ENCODE measurements at regions not wholly inside any gene's neighbourhood (a gene's known extent, or its start where the extent isn't known, plus 50 kb on each side); places are given as distances from the start of the nearest gene placed in this dataset.
"Not testable (repeated sequence)": the region's sequence is repeated elsewhere in the genome, so short reads cannot be mapped to it uniquely, and the experiment has no call there.

DNA sequence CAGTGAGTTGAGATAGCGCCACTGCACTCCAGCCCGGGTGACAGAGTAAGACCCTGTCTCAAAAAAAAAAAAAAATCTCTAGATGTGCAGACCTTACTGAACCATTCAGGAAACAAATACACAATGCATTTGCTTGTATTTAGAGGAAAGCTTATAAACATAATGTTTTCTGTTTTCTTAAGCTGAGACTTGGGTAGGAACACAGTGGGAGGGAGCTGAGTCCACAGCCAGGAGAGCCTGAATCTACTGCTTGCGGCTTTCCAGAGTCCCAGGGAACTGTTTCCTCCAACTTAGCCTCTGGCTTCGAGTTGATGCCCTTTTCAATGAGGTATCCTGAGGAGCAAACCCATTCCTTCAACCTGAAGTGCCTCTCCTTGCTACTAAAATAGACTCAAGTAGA is 83.0 kb upstream of the PITRM1 start:
- ATAC-seq = no peak

DNA sequence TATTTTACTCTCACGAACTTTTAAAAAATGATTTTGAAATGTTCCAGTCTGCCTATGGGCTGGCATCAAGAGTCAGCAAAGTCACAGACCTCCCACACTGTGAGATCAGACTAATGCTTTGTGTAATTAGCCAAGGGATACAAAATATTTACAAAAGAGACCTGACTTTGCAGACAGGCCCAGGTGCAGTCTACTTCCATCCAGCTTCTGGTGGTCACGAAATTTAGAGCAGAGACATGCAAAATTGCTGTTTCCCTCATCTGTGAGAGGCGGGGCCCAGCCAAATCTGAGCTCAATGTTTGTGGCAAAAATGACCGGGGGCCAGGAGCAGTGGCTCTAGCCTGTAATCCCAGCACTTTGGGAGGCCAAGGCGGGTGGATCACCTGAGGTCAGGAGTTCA is 82.5 kb upstream of the PITRM1 start:
- no peak overlapping the region for H2AFZ ChIP-seq (ENCODE audit: low read length)
- POLR2A ChIA-PET (ENCODE audit: unreplicated experiment) = no interaction called here

More for the DNA sequence above, 83.0 kb upstream of the PITRM1 start:
- BruUV-seq (replicated peaks) = no TSS peak
- Histone ChIP-seq H3K4me3 (ENCODE audit: low read length) (no peak overlapping the region), H3K9me3 (ENCODE audit: low read length) (no peaks in the 10 kb centered on the region), H3K9ac (ENCODE audit: low read length) (no peak overlapping the region), H3K9me2 (replicated peaks; ENCODE audit: low read length) (no peaks in the 10 kb centered on the region), H3K27ac (ENCODE audit: low read length) (no peak overlapping the region), H3K27me3 (ENCODE audit: low read length) (no peaks in the 10 kb centered on the region), H3K4me2 (ENCODE audit: low read length) (no peak overlapping the region), H2AFZ (ENCODE audit: low read length) (no peak overlapping the region), H3F3A (ENCODE audit: low read length, unreplicated experiment) (no peaks in the 10 kb centered on the region), H3K4me1 (ENCODE audit: insufficient read depth, low read length) (no peaks in the 10 kb centered on the region), H3K36me3 (ENCODE audit: low read depth, low read length) (no peaks in the 10 kb centered on the region), H4K20me1 (ENCODE audit: low read length) (no peaks in the 10 kb centered on the region), H3K79me2 (ENCODE audit: low read length) (no peaks in the 10 kb centered on the region)
- no peak for TF ChIP-seq EZH2phosphoT487 (IDR thresholded peaks at IDR 0.05; ENCODE audit: borderline replicate concordance, low read length)
- TF ChIP-seq, protein P1, sequence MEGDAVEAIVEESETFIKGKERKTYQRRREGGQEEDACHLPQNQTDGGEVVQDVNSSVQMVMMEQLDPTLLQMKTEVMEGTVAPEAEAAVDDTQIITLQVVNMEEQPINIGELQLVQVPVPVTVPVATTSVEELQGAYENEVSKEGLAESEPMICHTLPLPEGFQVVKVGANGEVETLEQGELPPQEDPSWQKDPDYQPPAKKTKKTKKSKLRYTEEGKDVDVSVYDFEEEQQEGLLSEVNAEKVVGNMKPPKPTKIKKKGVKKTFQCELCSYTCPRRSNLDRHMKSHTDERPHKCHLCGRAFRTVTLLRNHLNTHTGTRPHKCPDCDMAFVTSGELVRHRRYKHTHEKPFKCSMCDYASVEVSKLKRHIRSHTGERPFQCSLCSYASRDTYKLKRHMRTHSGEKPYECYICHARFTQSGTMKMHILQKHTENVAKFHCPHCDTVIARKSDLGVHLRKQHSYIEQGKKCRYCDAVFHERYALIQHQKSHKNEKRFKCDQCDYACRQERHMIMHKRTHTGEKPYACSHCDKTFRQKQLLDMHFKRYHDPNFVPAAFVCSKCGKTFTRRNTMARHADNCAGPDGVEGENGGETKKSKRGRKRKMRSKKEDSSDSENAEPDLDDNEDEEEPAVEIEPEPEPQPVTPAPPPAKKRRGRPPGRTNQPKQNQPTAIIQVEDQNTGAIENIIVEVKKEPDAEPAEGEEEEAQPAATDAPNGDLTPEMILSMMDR (conservative IDR thresholded peaks at IDR 0.05; ENCODE audit: low read depth, low read length) = no peak
- no peak for TF ChIP-seq EZH2 (IDR thresholded peaks at IDR 0.05; ENCODE audit: low read length, unreplicated experiment)
- ChIA-PET POLR2A (ENCODE audit: unreplicated experiment) (no interaction called here), CTCF (no interaction called here)
- DNase-seq = no peak
- intact Hi-C loops (cut with micrococcal nuclease) = no loop called here

DNA sequence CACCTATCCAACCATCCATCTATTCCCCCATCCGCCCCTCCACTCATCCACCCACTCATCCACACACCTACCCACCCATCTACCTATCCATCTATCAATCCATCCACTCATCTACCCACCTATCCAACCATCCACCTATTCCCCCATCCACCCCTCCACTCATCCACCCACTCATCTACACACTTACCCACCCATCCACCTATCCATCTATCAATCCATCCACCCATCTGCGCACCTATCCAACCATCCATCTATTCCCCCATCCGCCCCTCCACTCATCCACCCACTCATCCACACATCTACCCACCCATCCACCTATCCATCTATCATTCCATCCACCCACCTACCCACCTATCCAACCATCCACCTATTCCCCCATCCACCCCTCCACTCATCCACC is 81.4 kb upstream of the PITRM1 start:
- H3K4me3 ChIP-seq (ENCODE audit: low read length); intact Hi-C loops (cut with micrococcal nuclease); H3K4me2 ChIP-seq (ENCODE audit: low read length); DNase-seq; POLR2A ChIA-PET (ENCODE audit: unreplicated experiment); H3F3A ChIP-seq (ENCODE audit: low read length, unreplicated experiment); H4K20me1 ChIP-seq (ENCODE audit: low read length); H3K9ac ChIP-seq (ENCODE audit: low read length); BruUV-seq (replicated peaks); CTCF ChIA-PET; H3K9me3 ChIP-seq (ENCODE audit: low read length); H2AFZ ChIP-seq (ENCODE audit: low read length); H3K27ac ChIP-seq (ENCODE audit: low read length); H3K27me3 ChIP-seq (ENCODE audit: low read length); ATAC-seq; H3K9me2 ChIP-seq (replicated peaks; ENCODE audit: low read length); H3K79me2 ChIP-seq (ENCODE audit: low read length); H3K36me3 ChIP-seq (ENCODE audit: low read depth, low read length): not testable (repeated sequence)
- peaks cover 13% of the 10 kb centered on the region for H3K4me1 ChIP-seq (ENCODE audit: insufficient read depth, low read length)

More for the DNA sequence above, 82.5 kb upstream of the PITRM1 start:
- H3K27me3 ChIP-seq (ENCODE audit: low read length) = no peaks in the 10 kb centered on the region
- TF ChIP-seq, protein P1 (conservative IDR thresholded peaks at IDR 0.05; ENCODE audit: low read depth, low read length) = no peak
- no peak for TF ChIP-seq EZH2 (IDR thresholded peaks at IDR 0.05; ENCODE audit: low read length, unreplicated experiment)
- no peak for TF ChIP-seq EZH2phosphoT487 (IDR thresholded peaks at IDR 0.05; ENCODE audit: borderline replicate concordance, low read length)
- H3K27ac ChIP-seq (ENCODE audit: low read length) = no peak overlapping the region
- DNase-seq (no peak), ATAC-seq (no peak)
- CTCF ChIA-PET = no interaction called here
- H3K9ac ChIP-seq (ENCODE audit: low read length) = no peak overlapping the region
- H3F3A ChIP-seq (ENCODE audit: low read length, unreplicated experiment) = no peaks in the 10 kb centered on the region
- H3K4me3 ChIP-seq (ENCODE audit: low read length) = no peak overlapping the region
- peaks cover 2% of the 10 kb centered on the region for H3K4me1 ChIP-seq (ENCODE audit: insufficient read depth, low read length)
- no peaks in the 10 kb centered on the region for H3K79me2 ChIP-seq (ENCODE audit: low read length)
- intact Hi-C loops (cut with micrococcal nuclease) = no loop called here
- no TSS peak for BruUV-seq (replicated peaks)
- H3K9me3 ChIP-seq (ENCODE audit: low read length) = no peaks in the 10 kb centered on the region
- H3K4me2 ChIP-seq (ENCODE audit: low read length) = no peak overlapping the region
- H3K9me2 ChIP-seq (replicated peaks; ENCODE audit: low read length) = no peaks in the 10 kb centered on the region
- no peaks in the 10 kb centered on the region for H3K36me3 ChIP-seq (ENCODE audit: low read depth, low read length)
- no peaks in the 10 kb centered on the region for H4K20me1 ChIP-seq (ENCODE audit: low read length)

Data from PC-3 (cell line).